WTC11 (cell line): ENCODE measurements at regions not wholly inside any gene's neighbourhood (a gene's known extent, or its start where the extent isn't known, plus 50 kb on each side); places are given as distances from the start of the nearest gene placed in this dataset.

Source experiments
- ATAC-seq: fragments of 200-7000 bp; cut with Tn5 transposase; 2 replicates; pipeline ENCODE4 v1.10.0; 2021; ENCODE audit warnings: mild to moderate bottlenecking, moderate library complexity
- CTCF ChIA-PET: fragments of 300-600 bp; sonication (Branson Sonifier 250); formaldehyde crosslinking; loops from one replicate; lab custom pipeline; 2021; ENCODE audit warnings: antibody characterized with exemption; lab: Charles Lee
- POLR2A ChIA-PET: fragments of 350-600 bp; sonication (Branson Sonifier 250); formaldehyde crosslinking; loops from one replicate; lab custom pipeline; 2021; ENCODE audit warnings: antibody characterized with exemption; lab: Charles Lee
- DNase-seq: peaks from one replicate; pipeline ENCODE4 v3.0.0; 2021; ENCODE audit warnings: low spot score
- H3K27ac Mint-ChIP-seq: 2 replicates; pipeline ENCODE4 v1.8.0; 2021; ENCODE audit warnings: mixed read lengths
- H3K27me3 Mint-ChIP-seq: 2 replicates; pipeline ENCODE4 v1.8.0; 2021; ENCODE audit warnings: low read depth, mild to moderate bottlenecking, moderate library complexity, mixed read lengths
- H3K36me3 Mint-ChIP-seq: 2 replicates; pipeline ENCODE4 v1.8.0; 2021; ENCODE audit warnings: mixed read lengths
- H3K4me1 Mint-ChIP-seq: 2 replicates; pipeline ENCODE4 v1.8.0; 2022; ENCODE audit warnings: mixed read lengths
- H3K4me3 Mint-ChIP-seq: 2 replicates; pipeline ENCODE4 v1.8.0; 2021; ENCODE audit warnings: mild to moderate bottlenecking, moderate library complexity, mixed read lengths
- H3K9me3 Mint-ChIP-seq: 2 replicates; pipeline ENCODE4 v1.8.0; 2021; ENCODE audit warnings: mixed read lengths
- GTF2I ChIP-seq: fragments of 250-450 bp; sonication (Bioruptor Pico); conservative IDR thresholded peaks from 2 replicates; pipeline ENCODE4 v1.4.0; 2021; ENCODE audit warnings: mild to moderate bottlenecking
- MXD4 ChIP-seq: fragments of 250-450 bp; sonication (Bioruptor Pico); IDR thresholded peaks from 2 replicates; pipeline ENCODE4 v1.8.0; 2021; ENCODE audit warnings: mild to moderate bottlenecking, moderate library complexity, borderline replicate concordance
- MYBL2 ChIP-seq: sonication (generic); formaldehyde crosslinking; IDR thresholded peaks from 2 replicates; pipeline ENCODE4 v1.8.1; 2023; ENCODE audit warnings: mild to moderate bottlenecking, moderate library complexity, missing genetic modification reagents
- NFE2L1 ChIP-seq: sonication (generic); formaldehyde crosslinking; IDR thresholded peaks from 2 replicates; pipeline ENCODE4 v1.8.1; 2023; ENCODE audit warnings: missing genetic modification reagents
- RELA ChIP-seq: sonication (generic); formaldehyde crosslinking; IDR thresholded peaks from 2 replicates; pipeline ENCODE4 v1.8.1; 2022; ENCODE audit warnings: missing genetic modification reagents, mild to moderate bottlenecking, borderline replicate concordance
- SMAD4 ChIP-seq: sonication (generic); formaldehyde crosslinking; IDR thresholded peaks from 2 replicates; pipeline ENCODE4 v1.8.0; 2022; ENCODE audit warnings: mild to moderate bottlenecking, missing genetic modification reagents
- ZBTB21 ChIP-seq: sonication (generic); formaldehyde crosslinking; IDR thresholded peaks from 2 replicates; pipeline ENCODE4 v1.8.1; 2023; ENCODE audit warnings: mild to moderate bottlenecking, missing genetic modification reagents, borderline replicate concordance
- ZNF138 ChIP-seq: sonication (generic); formaldehyde crosslinking; conservative IDR thresholded peaks from 2 replicates; pipeline ENCODE4 v1.8.1; 2022; ENCODE audit warnings: mild to moderate bottlenecking, moderate library complexity, missing genetic modification reagents
- ZNF263 ChIP-seq: sonication (generic); formaldehyde crosslinking; IDR thresholded peaks from 2 replicates; pipeline ENCODE4 v1.8.1; 2022; ENCODE audit warnings: low read depth, mild to moderate bottlenecking, moderate library complexity, missing genetic modification reagents
- ZNF423 ChIP-seq: fragments of 250-450 bp; sonication (Bioruptor Pico); IDR thresholded peaks from 2 replicates; pipeline ENCODE4 v2.1.2; 2022; ENCODE audit warnings: mild to moderate bottlenecking, moderate library complexity
- TF ChIP-seq, protein P1 (sequence below): fragments of 250-450 bp; sonication (Bioruptor Pico); IDR thresholded peaks from 2 replicates; pipeline ENCODE4 v1.9.0; 2021; ENCODE audit warnings: mild to moderate bottlenecking
- TF ChIP-seq, protein P2 (sequence below): fragments of 250-450 bp; sonication (Bioruptor Pico); IDR thresholded peaks from 2 replicates; pipeline ENCODE4 v2.1.2; 2022; ENCODE audit warnings: mild to moderate bottlenecking, moderate library complexity
- TF ChIP-seq, protein P3 (sequence below): sonication (generic); formaldehyde crosslinking; IDR thresholded peaks from 2 replicates; pipeline ENCODE4 v1.8.0; 2022; ENCODE audit warnings: missing genetic modification reagents

- TF ChIP-seq NFE2L1 (CRISPR knock-in tag) (no peak), ZNF263 (CRISPR knock-in tag) (no peak), RELA (CRISPR knock-in tag) (no peak), ZBTB21 (CRISPR knock-in tag) (no peak), MYBL2 (CRISPR knock-in tag) (no peak)
- TF ChIP-seq, protein P1, sequence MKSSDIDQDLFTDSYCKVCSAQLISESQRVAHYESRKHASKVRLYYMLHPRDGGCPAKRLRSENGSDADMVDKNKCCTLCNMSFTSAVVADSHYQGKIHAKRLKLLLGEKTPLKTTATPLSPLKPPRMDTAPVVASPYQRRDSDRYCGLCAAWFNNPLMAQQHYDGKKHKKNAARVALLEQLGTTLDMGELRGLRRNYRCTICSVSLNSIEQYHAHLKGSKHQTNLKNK (CRISPR knock-in tag), result no peak
- TF ChIP-seq, protein P2, sequence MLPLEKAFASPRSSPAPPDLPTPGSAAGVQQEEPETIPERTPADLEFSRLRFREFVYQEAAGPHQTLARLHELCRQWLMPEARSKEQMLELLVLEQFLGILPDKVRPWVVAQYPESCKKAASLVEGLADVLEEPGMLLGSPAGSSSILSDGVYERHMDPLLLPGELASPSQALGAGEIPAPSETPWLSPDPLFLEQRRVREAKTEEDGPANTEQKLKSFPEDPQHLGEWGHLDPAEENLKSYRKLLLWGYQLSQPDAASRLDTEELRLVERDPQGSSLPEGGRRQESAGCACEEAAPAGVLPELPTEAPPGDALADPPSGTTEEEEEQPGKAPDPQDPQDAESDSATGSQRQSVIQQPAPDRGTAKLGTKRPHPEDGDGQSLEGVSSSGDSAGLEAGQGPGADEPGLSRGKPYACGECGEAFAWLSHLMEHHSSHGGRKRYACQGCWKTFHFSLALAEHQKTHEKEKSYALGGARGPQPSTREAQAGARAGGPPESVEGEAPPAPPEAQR (CRISPR knock-in tag), result no peak
- H3K27ac Mint-ChIP-seq, result no peak overlapping the region
- ChIA-PET CTCF (interaction anchor here (1.2 kb wide), 1 partner anchor 25 kb away, joined by 5 read pairs; no protein-coding TSS in a partner anchor), POLR2A (no interaction called here)
- no peak overlapping the region for H3K4me3 Mint-ChIP-seq
- H3K4me1 Mint-ChIP-seq, result peaks cover 7% of the 10 kb centered on the region
- ATAC-seq (no peak), DNase-seq (no peak)
- H3K9me3 Mint-ChIP-seq, result no peaks in the 10 kb centered on the region
- no peaks in the 10 kb centered on the region for H3K27me3 Mint-ChIP-seq
- H3K36me3 Mint-ChIP-seq, result no peaks in the 10 kb centered on the region
Measured at GRCh38 chr3:25007974-25008658, 419.9 kb upstream of the RARB start.

GRCh38 chr3:25009665-25010064 is 418.4 kb upstream of the RARB start:
- ATAC-seq (no peak), DNase-seq (no peak)
- Mint-ChIP-seq H3K4me1 (peaks cover 13% of the 10 kb centered on the region), H3K4me3 (no peak overlapping the region), H3K36me3 (no peaks in the 10 kb centered on the region), H3K27me3 (no peaks in the 10 kb centered on the region), H3K9me3 (peaks cover 3% of the 10 kb centered on the region; the same call in 1 of the 2 replicates), H3K27ac (no peak overlapping the region)
- POLR2A ChIA-PET, result no interaction called here
- TF ChIP-seq MXD4 (CRISPR knock-in tag), result no peak
- TF ChIP-seq SMAD4 (CRISPR knock-in tag), result no peak
- TF ChIP-seq, protein P2 (CRISPR knock-in tag), result no peak
- TF ChIP-seq GTF2I, result no peak
- CTCF ChIA-PET, result no interaction called here

DNA sequence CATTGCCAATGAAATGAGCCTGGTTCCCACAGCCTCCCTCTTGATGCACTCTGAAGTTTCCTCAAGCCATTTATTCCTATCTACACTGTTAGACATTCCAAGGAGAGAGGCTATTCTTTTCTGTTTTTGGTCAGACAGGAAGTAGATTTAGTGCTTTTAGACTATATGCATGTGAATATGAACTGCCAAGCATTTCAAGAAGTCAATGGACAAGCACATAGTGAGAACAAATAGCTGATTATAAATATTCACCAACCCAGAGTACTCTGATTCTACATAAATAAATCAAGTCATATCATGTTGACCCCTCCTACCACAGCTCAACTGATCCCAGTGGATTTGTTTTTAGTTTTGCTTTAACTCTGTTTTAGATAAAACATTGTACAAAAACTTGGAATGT is 412.5 kb upstream of the RARB start:
- H3K9me3 Mint-ChIP-seq, result peaks cover 3% of the 10 kb centered on the region; the same call in 1 of the 2 replicates
- CTCF ChIA-PET, result no interaction called here
- peaks cover 6% of the 10 kb centered on the region for H3K4me1 Mint-ChIP-seq
- H3K27ac Mint-ChIP-seq, result no peak overlapping the region
- TF ChIP-seq ZNF138 (CRISPR knock-in tag), result no peak
- TF ChIP-seq MYBL2 (CRISPR knock-in tag), result no peak
- no peak for TF ChIP-seq ZNF423 (CRISPR knock-in tag)
- TF ChIP-seq, protein P3, sequence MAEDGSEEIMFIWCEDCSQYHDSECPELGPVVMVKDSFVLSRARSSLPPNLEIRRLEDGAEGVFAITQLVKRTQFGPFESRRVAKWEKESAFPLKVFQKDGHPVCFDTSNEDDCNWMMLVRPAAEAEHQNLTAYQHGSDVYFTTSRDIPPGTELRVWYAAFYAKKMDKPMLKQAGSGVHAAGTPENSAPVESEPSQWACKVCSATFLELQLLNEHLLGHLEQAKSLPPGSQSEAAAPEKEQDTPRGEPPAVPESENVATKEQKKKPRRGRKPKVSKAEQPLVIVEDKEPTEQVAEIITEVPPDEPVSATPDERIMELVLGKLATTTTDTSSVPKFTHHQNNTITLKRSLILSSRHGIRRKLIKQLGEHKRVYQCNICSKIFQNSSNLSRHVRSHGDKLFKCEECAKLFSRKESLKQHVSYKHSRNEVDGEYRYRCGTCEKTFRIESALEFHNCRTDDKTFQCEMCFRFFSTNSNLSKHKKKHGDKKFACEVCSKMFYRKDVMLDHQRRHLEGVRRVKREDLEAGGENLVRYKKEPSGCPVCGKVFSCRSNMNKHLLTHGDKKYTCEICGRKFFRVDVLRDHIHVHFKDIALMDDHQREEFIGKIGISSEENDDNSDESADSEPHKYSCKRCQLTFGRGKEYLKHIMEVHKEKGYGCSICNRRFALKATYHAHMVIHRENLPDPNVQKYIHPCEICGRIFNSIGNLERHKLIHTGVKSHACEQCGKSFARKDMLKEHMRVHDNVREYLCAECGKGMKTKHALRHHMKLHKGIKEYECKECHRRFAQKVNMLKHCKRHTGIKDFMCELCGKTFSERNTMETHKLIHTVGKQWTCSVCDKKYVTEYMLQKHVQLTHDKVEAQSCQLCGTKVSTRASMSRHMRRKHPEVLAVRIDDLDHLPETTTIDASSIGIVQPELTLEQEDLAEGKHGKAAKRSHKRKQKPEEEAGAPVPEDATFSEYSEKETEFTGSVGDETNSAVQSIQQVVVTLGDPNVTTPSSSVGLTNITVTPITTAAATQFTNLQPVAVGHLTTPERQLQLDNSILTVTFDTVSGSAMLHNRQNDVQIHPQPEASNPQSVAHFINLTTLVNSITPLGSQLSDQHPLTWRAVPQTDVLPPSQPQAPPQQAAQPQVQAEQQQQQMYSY (CRISPR knock-in tag), result no peak
- no peak overlapping the region for H3K4me3 Mint-ChIP-seq
- POLR2A ChIA-PET, result no interaction called here
- H3K27me3 Mint-ChIP-seq, result no peaks in the 10 kb centered on the region
- H3K36me3 Mint-ChIP-seq, result no peaks in the 10 kb centered on the region
- ATAC-seq (no peak), DNase-seq (no peak)
